ENCODE measurements at regions not wholly inside any gene's neighbourhood (a gene's known extent, or its start where the extent isn't known, plus 50 kb on each side); places are given as distances from the start of the nearest gene placed in this dataset.

DNA sequence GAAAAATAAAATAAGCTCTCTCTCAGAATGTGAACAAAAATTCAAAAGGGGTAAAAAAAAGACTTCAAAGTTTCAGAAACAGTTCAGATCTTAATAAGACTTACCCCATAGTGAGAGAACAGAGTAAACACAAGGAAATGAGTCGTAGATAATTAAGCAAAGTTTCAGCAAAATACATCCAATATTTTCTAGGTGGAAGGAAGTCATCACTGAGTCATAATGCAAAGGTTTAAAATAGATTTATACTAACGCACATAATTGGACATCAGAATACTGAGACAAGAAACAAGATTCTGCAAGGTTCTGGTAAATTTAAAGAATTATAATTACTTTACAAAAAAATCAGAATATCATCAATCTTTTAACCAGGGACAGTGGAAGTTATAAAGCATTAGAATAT, 1370.7 kb upstream of the ATXN8OS start:
- TF ChIP-seq, protein P1, sequence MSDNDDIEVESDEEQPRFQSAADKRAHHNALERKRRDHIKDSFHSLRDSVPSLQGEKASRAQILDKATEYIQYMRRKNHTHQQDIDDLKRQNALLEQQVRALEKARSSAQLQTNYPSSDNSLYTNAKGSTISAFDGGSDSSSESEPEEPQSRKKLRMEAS (CRISPR knock-in tag; IDR thresholded peaks at IDR 0.05) = no peak
- TF ChIP-seq ARID2 (IDR thresholded peaks at IDR 0.05) (no peak), CREB1 (IDR thresholded peaks at IDR 0.05) (no peak), CREB1 (CRISPR knock-in tag; IDR thresholded peaks at IDR 0.05) (no peak), POLR2AphosphoS5 (IDR thresholded peaks at IDR 0.05; ENCODE audit: control insufficient read depth, insufficient read depth, low read depth, low read length) (no peak), ZFP30 (CRISPR knock-in tag; IDR thresholded peaks at IDR 0.05; ENCODE audit: borderline replicate concordance) (no peak), TAF1 (IDR thresholded peaks at IDR 0.05; ENCODE audit: control insufficient read depth, extremely low read depth, insufficient read depth, low read length, severe bottlenecking) (no peak), ZNF274 (IDR thresholded peaks at IDR 0.05; ENCODE audit: borderline replicate concordance, low read depth, low read length) (no peak), SREBF2 (CRISPR knock-in tag; IDR thresholded peaks at IDR 0.05) (no peak), SAFB2 (IDR thresholded peaks at IDR 0.05; ENCODE audit: borderline replicate concordance, low read depth, low read length, severe bottlenecking) (no peak)
- TF ChIP-seq, protein P2, sequence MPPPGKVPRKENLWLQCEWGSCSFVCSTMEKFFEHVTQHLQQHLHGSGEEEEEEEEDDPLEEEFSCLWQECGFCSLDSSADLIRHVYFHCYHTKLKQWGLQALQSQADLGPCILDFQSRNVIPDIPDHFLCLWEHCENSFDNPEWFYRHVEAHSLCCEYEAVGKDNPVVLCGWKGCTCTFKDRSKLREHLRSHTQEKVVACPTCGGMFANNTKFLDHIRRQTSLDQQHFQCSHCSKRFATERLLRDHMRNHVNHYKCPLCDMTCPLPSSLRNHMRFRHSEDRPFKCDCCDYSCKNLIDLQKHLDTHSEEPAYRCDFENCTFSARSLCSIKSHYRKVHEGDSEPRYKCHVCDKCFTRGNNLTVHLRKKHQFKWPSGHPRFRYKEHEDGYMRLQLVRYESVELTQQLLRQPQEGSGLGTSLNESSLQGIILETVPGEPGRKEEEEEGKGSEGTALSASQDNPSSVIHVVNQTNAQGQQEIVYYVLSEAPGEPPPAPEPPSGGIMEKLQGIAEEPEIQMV (tag; conservative IDR thresholded peaks at IDR 0.05; ENCODE audit: low read depth) = no peak

Measured in K562 (cell line).